ENCODE measurements at regions not wholly inside any gene's neighbourhood (a gene's known extent, or its start where the extent isn't known, plus 50 kb on each side); places are given as distances from the start of the nearest gene placed in this dataset.

DNA sequence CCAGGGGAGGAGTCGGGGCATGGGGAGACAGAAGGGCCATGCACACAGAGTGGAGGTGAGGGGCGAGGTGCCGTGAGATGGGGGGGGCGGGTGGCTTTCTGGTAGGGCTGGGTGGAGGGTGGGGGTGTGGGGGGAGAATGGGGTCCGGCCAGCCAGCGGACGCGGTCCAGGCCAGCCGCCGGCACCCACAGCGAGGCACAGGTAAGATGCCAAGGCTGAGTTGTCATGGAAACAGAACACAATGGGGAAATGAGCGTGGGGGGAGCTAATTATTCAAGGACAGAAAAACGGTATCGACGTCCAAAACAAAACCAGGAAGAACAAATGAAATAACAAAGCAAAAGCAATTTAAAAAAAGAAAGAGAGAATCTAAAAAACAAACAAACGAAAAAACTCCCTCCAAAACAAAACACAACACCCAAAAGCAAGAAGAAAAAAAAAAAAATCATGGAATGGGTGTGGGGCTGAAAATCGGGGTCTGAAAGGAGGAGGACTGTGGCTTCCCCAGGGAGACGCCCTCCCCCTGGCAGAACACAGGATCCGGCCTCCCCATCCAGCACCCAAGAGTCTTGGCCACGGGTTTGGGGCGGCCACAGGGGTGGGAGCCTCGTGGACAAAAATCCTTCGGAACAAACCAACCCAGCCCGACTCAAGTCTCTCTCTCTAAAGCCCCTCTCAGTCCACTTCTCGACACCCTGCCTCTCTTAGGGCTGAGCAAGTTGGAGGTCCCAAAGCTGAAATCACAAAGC, 92.5 kb downstream of the PTPRS start:
- 89 to 92% methylated on average over 12 to 25 of the region's 25 CpGs for WGBS, 2 experiments (ENCODE audit: low coverage in 1 of 2, low lambda C conversion rate in 2 of 2, missing lambda C conversion rate in 2 of 2)
- peaks cover 10% of the 10 kb centered on the region for H3K36me3 ChIP-seq (ENCODE audit: low read depth)
- H3K9me3 ChIP-seq (ENCODE audit: low read depth), result no peaks in the 10 kb centered on the region
- in situ Hi-C loops (cut with MboI), result no loop called here
- H3K27ac ChIP-seq, result no peak overlapping the region
- 0 out of 2 replicates have a peak, but pooled peaks cover under 1% of the 10 kb centered on the region for H3K4me1 ChIP-seq (ENCODE audit: insufficient read depth)
- no peaks in the 10 kb centered on the region for H3F3A ChIP-seq (ENCODE audit: insufficient read depth)
- no peak overlapping the region for H3K4me3 ChIP-seq
- no peak overlapping the region for H3K9ac ChIP-seq
- no peaks in the 10 kb centered on the region for H3K9me2 ChIP-seq (ENCODE audit: insufficient read depth)
- DNase-seq, result no peak
- H3K27me3 ChIP-seq (replicated peaks; ENCODE audit: insufficient read depth), result no peaks in the 10 kb centered on the region
- H4K20me1 ChIP-seq (ENCODE audit: insufficient read depth), result no peaks in the 10 kb centered on the region
- TF ChIP-seq EZH2 (IDR thresholded peaks at IDR 0.05; ENCODE audit: insufficient read depth, poor library complexity, severe bottlenecking) (no peak), EZH2phosphoT487 (IDR thresholded peaks at IDR 0.05; ENCODE audit: insufficient read depth, low read depth) (no peak)
- H2AFZ ChIP-seq, result no peak overlapping the region
- H3K4me2 ChIP-seq (ENCODE audit: unreplicated experiment), result no peak overlapping the region
- H3K79me2 ChIP-seq (ENCODE audit: insufficient read depth), result no peaks in the 10 kb centered on the region

DNA sequence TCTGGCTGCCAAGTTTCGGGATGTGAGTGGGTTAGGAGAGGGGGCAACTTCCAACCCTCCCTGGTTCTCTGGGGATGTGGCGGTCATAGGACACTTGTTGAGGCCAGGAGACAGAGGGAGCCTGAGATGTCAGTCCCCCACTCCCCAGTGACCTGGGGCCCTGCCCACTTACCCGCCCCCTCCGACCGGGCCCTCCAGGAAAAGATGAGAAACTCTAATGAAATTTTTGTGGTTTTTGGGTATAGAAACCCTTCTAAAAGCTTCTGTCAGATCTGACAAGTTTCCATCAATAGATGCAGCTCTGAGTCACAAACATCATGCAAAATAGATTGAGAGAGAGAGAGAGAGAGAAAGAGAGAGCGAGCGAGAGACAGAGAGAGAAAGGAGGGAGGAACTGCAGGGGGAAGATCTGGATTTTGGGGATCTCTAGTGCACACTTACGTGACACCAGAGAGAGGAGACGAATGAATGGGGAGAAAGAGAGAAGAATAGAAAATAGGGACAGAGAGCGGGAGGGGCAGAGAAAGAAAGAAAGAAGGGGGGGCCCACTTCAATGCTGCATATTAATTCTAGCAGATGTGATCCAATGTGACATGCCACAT, 94.0 kb downstream of the PTPRS start:
- no peaks in the 10 kb centered on the region for H3K79me2 ChIP-seq (ENCODE audit: insufficient read depth)
- peaks cover 10% of the 10 kb centered on the region for H3K36me3 ChIP-seq (ENCODE audit: low read depth)
- H3K9me2 ChIP-seq (ENCODE audit: insufficient read depth), result no peaks in the 10 kb centered on the region
- H4K20me1 ChIP-seq (ENCODE audit: insufficient read depth), result no peaks in the 10 kb centered on the region
- H3K4me3 ChIP-seq, result no peak overlapping the region
- DNase-seq, result no peak
- H3K4me2 ChIP-seq (ENCODE audit: unreplicated experiment), result no peak overlapping the region
- 86 to 93% methylated on average over 9 to 10 of the region's 10 CpGs for WGBS, 2 experiments (ENCODE audit: low coverage in 1 of 2, low lambda C conversion rate in 2 of 2, missing lambda C conversion rate in 2 of 2)
- no peak overlapping the region for H2AFZ ChIP-seq
- H3K9ac ChIP-seq, result no peak overlapping the region
- H3K27ac ChIP-seq, result no peak overlapping the region
- no peaks in the 10 kb centered on the region for H3K27me3 ChIP-seq (replicated peaks; ENCODE audit: insufficient read depth)
- H3F3A ChIP-seq (ENCODE audit: insufficient read depth), result no peaks in the 10 kb centered on the region
- H3K9me3 ChIP-seq (ENCODE audit: low read depth), result no peaks in the 10 kb centered on the region
- no peak for TF ChIP-seq EZH2 (IDR thresholded peaks at IDR 0.05; ENCODE audit: insufficient read depth, poor library complexity, severe bottlenecking)
- TF ChIP-seq EZH2phosphoT487 (IDR thresholded peaks at IDR 0.05; ENCODE audit: insufficient read depth, low read depth), result no peak
- H3K4me1 ChIP-seq (ENCODE audit: insufficient read depth), result no peaks in the 10 kb centered on the region
- in situ Hi-C loops (cut with MboI), result no loop called here

DNA sequence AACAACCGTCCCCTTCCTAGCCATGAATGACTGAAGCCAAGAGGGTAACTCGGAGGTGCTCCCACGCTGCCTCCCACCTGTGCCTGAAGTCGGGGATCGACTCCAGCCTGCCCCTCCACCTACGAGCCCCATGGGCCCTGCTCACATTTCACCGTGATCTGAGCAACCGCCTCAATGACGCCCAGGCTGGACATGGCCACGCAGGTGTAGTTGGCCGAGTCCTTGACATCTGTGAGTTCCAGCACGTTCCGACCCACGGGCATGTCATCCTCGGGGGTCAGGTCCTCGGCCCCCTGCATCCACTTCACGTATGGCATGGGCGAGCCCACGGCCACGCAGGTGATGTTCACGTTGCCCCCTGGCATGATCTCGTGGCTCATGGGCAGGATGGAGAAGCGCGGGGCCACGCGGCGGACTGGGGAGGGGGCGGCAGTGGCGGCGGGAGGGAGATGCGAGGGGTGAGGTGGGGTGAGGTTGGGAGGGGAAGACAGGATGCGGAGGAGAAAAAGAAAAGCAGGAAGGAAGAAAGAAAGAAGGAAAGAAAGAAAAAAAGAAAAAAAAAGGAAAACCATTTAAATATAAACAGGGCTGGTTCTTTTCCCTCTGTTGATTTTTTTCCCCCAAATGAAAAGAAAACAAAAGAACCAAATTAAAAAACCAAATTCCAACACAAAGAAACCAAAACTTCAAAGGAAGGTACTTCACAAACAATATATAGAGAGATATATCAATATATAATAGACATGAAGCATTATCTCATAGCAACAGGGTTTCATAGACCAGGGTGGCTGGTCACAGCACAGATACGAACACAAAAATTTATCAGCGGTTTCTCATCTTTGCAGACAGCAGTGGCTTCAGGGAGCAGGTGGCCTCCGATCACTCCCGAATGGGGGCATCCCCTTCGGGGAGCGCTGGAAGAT, 94.7 kb downstream of the PTPRS start:
- Histone ChIP-seq H3K27me3 (replicated peaks; ENCODE audit: insufficient read depth) (no peaks in the 10 kb centered on the region), H3K9me2 (ENCODE audit: insufficient read depth) (no peaks in the 10 kb centered on the region), H4K20me1 (ENCODE audit: insufficient read depth) (no peaks in the 10 kb centered on the region), H3K9me3 (ENCODE audit: low read depth) (no peaks in the 10 kb centered on the region), H3K36me3 (ENCODE audit: low read depth) (peaks cover 10% of the 10 kb centered on the region), H2AFZ (no peak overlapping the region), H3K4me1 (ENCODE audit: insufficient read depth) (no peaks in the 10 kb centered on the region), H3K9ac (no peak overlapping the region), H3K27ac (no peak overlapping the region), H3K4me2 (ENCODE audit: unreplicated experiment) (no peak overlapping the region), H3F3A (ENCODE audit: insufficient read depth) (no peaks in the 10 kb centered on the region), H3K79me2 (ENCODE audit: insufficient read depth) (no peaks in the 10 kb centered on the region), H3K4me3 (no peak overlapping the region)
- in situ Hi-C loops (cut with MboI), result no loop called here
- TF ChIP-seq EZH2 (IDR thresholded peaks at IDR 0.05; ENCODE audit: insufficient read depth, poor library complexity, severe bottlenecking), result no peak
- TF ChIP-seq EZH2phosphoT487 (IDR thresholded peaks at IDR 0.05; ENCODE audit: insufficient read depth, low read depth), result no peak
- no peak for DNase-seq
- 93 to 94% methylated on average over 33 to 36 of the region's 38 CpGs for WGBS, 2 experiments (ENCODE audit: low coverage in 1 of 2, low lambda C conversion rate in 2 of 2, missing lambda C conversion rate in 2 of 2)

DNA sequence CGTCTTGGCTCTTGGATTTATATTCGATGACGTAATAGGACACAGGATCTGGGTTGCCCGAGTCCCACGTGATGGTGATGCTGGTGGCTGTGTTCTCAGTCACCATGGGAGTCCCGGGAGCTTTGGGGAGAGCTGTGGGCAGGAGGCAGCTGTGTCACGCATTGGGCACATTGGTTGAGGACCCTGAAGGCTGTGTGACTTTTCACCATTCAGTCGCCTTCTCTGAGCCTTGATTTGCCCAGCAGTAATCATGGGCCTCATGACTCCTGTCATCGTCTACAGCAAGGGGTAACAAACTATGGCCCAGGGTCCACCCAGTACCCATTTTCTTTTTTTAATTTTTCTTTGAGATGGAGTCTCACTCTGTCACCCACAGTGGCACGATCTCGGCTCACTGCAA, 96.3 kb downstream of the PTPRS start:
- no peak overlapping the region for H3K4me3 ChIP-seq
- H2AFZ ChIP-seq, result no peak overlapping the region
- H3K4me2 ChIP-seq (ENCODE audit: unreplicated experiment), result no peak overlapping the region
- no peak overlapping the region for H3K9ac ChIP-seq
- H3K36me3 ChIP-seq (ENCODE audit: low read depth), result peaks cover 2% of the 10 kb centered on the region
- no peak for DNase-seq
- H3K79me2 ChIP-seq (ENCODE audit: insufficient read depth), result no peaks in the 10 kb centered on the region
- no peaks in the 10 kb centered on the region for H3F3A ChIP-seq (ENCODE audit: insufficient read depth)
- H3K9me3 ChIP-seq (ENCODE audit: low read depth), result no peaks in the 10 kb centered on the region
- H4K20me1 ChIP-seq (ENCODE audit: insufficient read depth), result no peaks in the 10 kb centered on the region
- no peaks in the 10 kb centered on the region for H3K4me1 ChIP-seq (ENCODE audit: insufficient read depth)
- no peaks in the 10 kb centered on the region for H3K9me2 ChIP-seq (ENCODE audit: insufficient read depth)
- no peaks in the 10 kb centered on the region for H3K27me3 ChIP-seq (replicated peaks; ENCODE audit: insufficient read depth)
- in situ Hi-C loops (cut with MboI), result no loop called here
- 91 to 94% methylated on average over 11 of the region's 11 CpGs for WGBS, 2 experiments (ENCODE audit: low coverage in 1 of 2, low lambda C conversion rate in 2 of 2, missing lambda C conversion rate in 2 of 2)
- H3K27ac ChIP-seq, result no peak overlapping the region
- TF ChIP-seq EZH2 (IDR thresholded peaks at IDR 0.05; ENCODE audit: insufficient read depth, poor library complexity, severe bottlenecking), result no peak
- TF ChIP-seq EZH2phosphoT487 (IDR thresholded peaks at IDR 0.05; ENCODE audit: insufficient read depth, low read depth), result no peak
